Prostate gland (tissue), 2 donors: ENCODE measurements at regions not wholly inside any gene's neighbourhood (a gene's known extent, or its start where the extent isn't known, plus 50 kb on each side); places are given as distances from the start of the nearest gene placed in this dataset.

ENCODE experiments used
- POLR2AphosphoS5 ChIP-seq: sonication (generic); formaldehyde crosslinking; IDR thresholded peaks from one replicate; pipeline ENCODE4 v1.6.1; 2017; ENCODE audit warnings: antibody characterized with exemption
- TF ChIP-seq, protein P1 (sequence below), 4 experiments: fragments of 200-600 bp in 2 of 4; fragments of 450-650 bp in 2 of 4; sonication (generic) in 2 of 4; IDR thresholded peaks; 1 replicate in 3 of 4; 2 replicates in 1 of 4; pipeline ENCODE4 v1.5.1; 2016 to 2019; ENCODE audit warnings: antibody characterized with exemption in 4 of 4, mild to moderate bottlenecking in 2 of 4, moderate library complexity in 2 of 4

- no peak for TF ChIP-seq POLR2AphosphoS5
- TF ChIP-seq, protein P1, sequence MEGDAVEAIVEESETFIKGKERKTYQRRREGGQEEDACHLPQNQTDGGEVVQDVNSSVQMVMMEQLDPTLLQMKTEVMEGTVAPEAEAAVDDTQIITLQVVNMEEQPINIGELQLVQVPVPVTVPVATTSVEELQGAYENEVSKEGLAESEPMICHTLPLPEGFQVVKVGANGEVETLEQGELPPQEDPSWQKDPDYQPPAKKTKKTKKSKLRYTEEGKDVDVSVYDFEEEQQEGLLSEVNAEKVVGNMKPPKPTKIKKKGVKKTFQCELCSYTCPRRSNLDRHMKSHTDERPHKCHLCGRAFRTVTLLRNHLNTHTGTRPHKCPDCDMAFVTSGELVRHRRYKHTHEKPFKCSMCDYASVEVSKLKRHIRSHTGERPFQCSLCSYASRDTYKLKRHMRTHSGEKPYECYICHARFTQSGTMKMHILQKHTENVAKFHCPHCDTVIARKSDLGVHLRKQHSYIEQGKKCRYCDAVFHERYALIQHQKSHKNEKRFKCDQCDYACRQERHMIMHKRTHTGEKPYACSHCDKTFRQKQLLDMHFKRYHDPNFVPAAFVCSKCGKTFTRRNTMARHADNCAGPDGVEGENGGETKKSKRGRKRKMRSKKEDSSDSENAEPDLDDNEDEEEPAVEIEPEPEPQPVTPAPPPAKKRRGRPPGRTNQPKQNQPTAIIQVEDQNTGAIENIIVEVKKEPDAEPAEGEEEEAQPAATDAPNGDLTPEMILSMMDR (IDR thresholded peaks at IDR 0.05) = no peak
Measured at GRCh38 chr3:34020170-34020569, 221.7 kb downstream of the PDCD6IP start.
